ENCODE measurements at regions not wholly inside any gene's neighbourhood (a gene's known extent, or its start where the extent isn't known, plus 50 kb on each side); places are given as distances from the start of the nearest gene placed in this dataset.

GRCh38 chr2:23211987-23212583, 172.9 kb upstream of the KLHL29 start:
- no peak overlapping the region for H3K4me3 ChIP-seq
- in situ Hi-C loops (cut with MboI; ENCODE audit: low sequenced_read_pairs in 4 of 4) = no loop called here
- intact Hi-C loops (cut with DNase I; ENCODE audit: low total_unique reads) = no loop called here
- no peaks in the 10 kb centered on the region for H3K4me1 ChIP-seq
- H3K36me3 ChIP-seq = no peaks in the 10 kb centered on the region
- TF ChIP-seq POLR2A (IDR thresholded peaks at IDR 0.05) (no peak), CTCF (IDR thresholded peaks at IDR 0.05 in 4 of 5, conservative IDR thresholded peaks at IDR 0.05 in 1 of 5) (no peak)
- H3K27me3 ChIP-seq = no peaks in the 10 kb centered on the region
- no peaks in the 10 kb centered on the region for H3K9me3 ChIP-seq
- H3K27ac ChIP-seq = no peak overlapping the region
- ATAC-seq (no peak), DNase-seq (no peak)

GRCh38 chr2:23213196-23213595, 171.8 kb upstream of the KLHL29 start:
- Histone ChIP-seq H3K4me1 (no peaks in the 10 kb centered on the region), H3K27ac (no peak overlapping the region), H3K36me3 (no peaks in the 10 kb centered on the region), H3K27me3 (no peaks in the 10 kb centered on the region), H3K4me3 (no peak overlapping the region), H3K9me3 (no peaks in the 10 kb centered on the region)
- no peak for ATAC-seq
- no peak for DNase-seq
- in situ Hi-C loops (cut with MboI; ENCODE audit: low sequenced_read_pairs in 4 of 4) = no loop called here
- no peak for TF ChIP-seq POLR2A (IDR thresholded peaks at IDR 0.05)
- no peak for TF ChIP-seq CTCF (IDR thresholded peaks at IDR 0.05 in 4 of 5, conservative IDR thresholded peaks at IDR 0.05 in 1 of 5)
- intact Hi-C loops (cut with DNase I; ENCODE audit: low total_unique reads) = no loop called here

- H3K9me3 ChIP-seq = no peaks in the 10 kb centered on the region
- TF ChIP-seq POLR2A (IDR thresholded peaks at IDR 0.05) (no peak), CTCF (IDR thresholded peaks at IDR 0.05 in 4 of 5, conservative IDR thresholded peaks at IDR 0.05 in 1 of 5) (no peak)
- DNase-seq = no peak
- H3K27me3 ChIP-seq = no peaks in the 10 kb centered on the region
- H3K27ac ChIP-seq = no peak overlapping the region
- in situ Hi-C loops (cut with MboI; ENCODE audit: low sequenced_read_pairs in 4 of 4) = no loop called here
- intact Hi-C loops (cut with DNase I; ENCODE audit: low total_unique reads) = no loop called here
- no peak for ATAC-seq
- H3K36me3 ChIP-seq = no peaks in the 10 kb centered on the region
- no peaks in the 10 kb centered on the region for H3K4me1 ChIP-seq
- no peak overlapping the region for H3K4me3 ChIP-seq
These were observed 170.0 kb upstream of the KLHL29 start for GRCh38 chr2:23215016-23215415.

GRCh38 chr2:23219666-23220065, 165.3 kb upstream of the KLHL29 start:
- Histone ChIP-seq H3K4me1 (no peaks in the 10 kb centered on the region), H3K36me3 (no peaks in the 10 kb centered on the region), H3K4me3 (no peak overlapping the region), H3K9me3 (no peaks in the 10 kb centered on the region), H3K27ac (no peak overlapping the region), H3K27me3 (no peaks in the 10 kb centered on the region)
- ATAC-seq (no peak), DNase-seq (no peak)
- intact Hi-C loops (cut with DNase I; ENCODE audit: low total_unique reads) (no loop called here), in situ Hi-C loops (cut with MboI; ENCODE audit: low sequenced_read_pairs in 4 of 4) (no loop called here)
- no peak for TF ChIP-seq CTCF (IDR thresholded peaks at IDR 0.05 in 4 of 5, conservative IDR thresholded peaks at IDR 0.05 in 1 of 5)
- no peak for TF ChIP-seq POLR2A (IDR thresholded peaks at IDR 0.05)

GRCh38 chr2:23220513-23221094, 164.4 kb upstream of the KLHL29 start:
- DNase-seq = no peak
- H3K9me3 ChIP-seq = no peaks in the 10 kb centered on the region
- in situ Hi-C loops (cut with MboI; ENCODE audit: low sequenced_read_pairs in 4 of 4) = no loop called here

More at GRCh38 chr2:23220513-23221094, 164.4 kb upstream of the KLHL29 start:
- TF ChIP-seq CTCF (IDR thresholded peaks at IDR 0.05 in 4 of 5, conservative IDR thresholded peaks at IDR 0.05 in 1 of 5) (no peak), POLR2A (IDR thresholded peaks at IDR 0.05) (no peak)
- H3K27me3 ChIP-seq = no peaks in the 10 kb centered on the region
- H3K36me3 ChIP-seq = no peaks in the 10 kb centered on the region
- no peak overlapping the region for H3K27ac ChIP-seq
- intact Hi-C loops (cut with DNase I; ENCODE audit: low total_unique reads) = no loop called here
- ATAC-seq = no peak
- H3K4me1 ChIP-seq = no peaks in the 10 kb centered on the region
- H3K4me3 ChIP-seq = no peak overlapping the region

All from gastrocnemius medialis (tissue), 4 donors.